NCI-H2029 treated with DMSO at 0.1 percent for 48 hours (cell line): ENCODE measurements at regions not wholly inside any gene's neighbourhood (a gene's known extent, or its start where the extent isn't known, plus 50 kb on each side); places are given as distances from the start of the nearest gene placed in this dataset.

Source experiments
- DNase-seq: peaks from one replicate; lab custom pipeline; 2025; lab: John Stamatoyannopoulos, UW

- DNase-seq = no peak
Measured at GRCh38 chr18:3358310-3358709, 91.7 kb upstream of the TGIF1 start.

GRCh38 chr18:3360211-3360610 lies 89.8 kb upstream of the TGIF1 start:
- DNase-seq = no peak

- no peak for DNase-seq
Measured at GRCh38 chr18:3367491-3368091, 82.4 kb upstream of the TGIF1 start.

GRCh38 chr18:3368193-3368592 lies 81.8 kb upstream of the TGIF1 start:
- DNase-seq = no peak

GRCh38 chr18:3379685-3380084 lies 70.3 kb upstream of the TGIF1 start:
- no peak for DNase-seq

GRCh38 chr18:3380384-3380961 lies 69.5 kb upstream of the TGIF1 start:
- no peak for DNase-seq

GRCh38 chr18:3383381-3383915 lies 66.5 kb upstream of the TGIF1 start:
- DNase-seq = no peak

- DNase-seq = no peak
Measured at GRCh38 chr18:3384664-3385563, 65.1 kb upstream of the TGIF1 start.

GRCh38 chr18:3388323-3388722 lies 61.6 kb upstream of the TGIF1 start:
- no peak for DNase-seq

GRCh38 chr18:3388980-3389379 lies 61.0 kb upstream of the TGIF1 start:
- DNase-seq = no peak

GRCh38 chr18:3389977-3390376 lies 60.0 kb upstream of the TGIF1 start:
- no peak for DNase-seq

GRCh38 chr18:3391704-3392466 lies 58.1 kb upstream of the TGIF1 start:
- no peak for DNase-seq

GRCh38 chr18:3392467-3392855 lies 57.5 kb upstream of the TGIF1 start:
- DNase-seq = no peak

- no peak for DNase-seq
Measured at GRCh38 chr18:3394648-3395047, 55.3 kb upstream of the TGIF1 start.

GRCh38 chr18:3395466-3395865 lies 54.5 kb upstream of the TGIF1 start:
- DNase-seq = no peak

- DNase-seq = no peak
Measured at GRCh38 chr18:3397031-3397750, 52.8 kb upstream of the TGIF1 start.

GRCh38 chr18:3397786-3398185 lies 52.2 kb upstream of the TGIF1 start:
- no peak for DNase-seq
